Type B pancreatic cell (in vitro differentiated cells): ENCODE measurements at regions not wholly inside any gene's neighbourhood (a gene's known extent, or its start where the extent isn't known, plus 50 kb on each side); places are given as distances from the start of the nearest gene placed in this dataset.

Source experiments
- DNase-seq: peaks from one replicate; pipeline ENCODE4 v3.0.0; 2021; ENCODE audit warnings: mixed read lengths; ENCODE audit not compliant: unreplicated experiment; ENCODE audit errors: extremely low spot score
- H3K27ac Mint-ChIP-seq: 2 replicates; pipeline ENCODE4 v1.8.0; 2021; ENCODE audit warnings: mild to moderate bottlenecking, mixed read lengths
- H3K27me3 Mint-ChIP-seq: 2 replicates; pipeline ENCODE4 v1.8.0; 2021; ENCODE audit warnings: mixed read lengths
- H3K36me3 Mint-ChIP-seq: 2 replicates; pipeline ENCODE4 v1.8.0; 2021; ENCODE audit warnings: mixed read lengths
- H3K4me1 Mint-ChIP-seq: one replicate; pipeline ENCODE4 v1.8.0; 2021; ENCODE audit warnings: mixed read lengths; ENCODE audit not compliant: unreplicated experiment
- H3K4me3 Mint-ChIP-seq: 2 replicates; pipeline ENCODE4 v1.8.0; 2021; ENCODE audit warnings: mild to moderate bottlenecking, mixed read lengths
- H3K9me3 Mint-ChIP-seq: 2 replicates; pipeline ENCODE4 v1.8.0; 2021; ENCODE audit warnings: mixed read lengths
- TF ChIP-seq, protein P1 (sequence below): fragments of 200-600 bp; sonication (generic); conservative IDR thresholded peaks from 2 replicates; pipeline ENCODE4 v1.5.0; 2021; ENCODE audit warnings: antibody characterized with exemption, mild to moderate bottlenecking

DNA sequence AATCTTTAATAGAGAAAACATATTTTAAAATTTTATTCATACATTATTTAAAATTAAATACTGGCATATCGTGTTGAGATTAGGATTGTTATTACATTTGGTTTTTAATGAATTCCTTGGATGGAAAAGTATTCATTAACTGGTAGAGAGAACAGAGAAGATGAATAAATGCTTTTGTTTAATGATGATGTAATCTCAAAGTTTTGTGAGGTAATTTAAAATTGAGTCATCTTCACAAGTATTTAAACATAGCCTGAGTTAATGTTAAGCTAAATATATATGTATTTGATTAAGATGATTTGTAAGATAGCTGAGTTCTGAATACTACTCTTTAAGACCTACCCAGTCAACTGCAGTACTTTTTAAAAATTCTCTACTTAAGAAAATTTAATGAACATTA, 713.4 kb upstream of the VRK2 start:
- DNase-seq, result no peak
- no peaks in the 10 kb centered on the region for H3K36me3 Mint-ChIP-seq
- no peaks in the 10 kb centered on the region for H3K27me3 Mint-ChIP-seq
- no peak overlapping the region for H3K27ac Mint-ChIP-seq
- H3K4me1 Mint-ChIP-seq, result no peaks in the 10 kb centered on the region
- H3K4me3 Mint-ChIP-seq, result no peak overlapping the region
- TF ChIP-seq, protein P1, sequence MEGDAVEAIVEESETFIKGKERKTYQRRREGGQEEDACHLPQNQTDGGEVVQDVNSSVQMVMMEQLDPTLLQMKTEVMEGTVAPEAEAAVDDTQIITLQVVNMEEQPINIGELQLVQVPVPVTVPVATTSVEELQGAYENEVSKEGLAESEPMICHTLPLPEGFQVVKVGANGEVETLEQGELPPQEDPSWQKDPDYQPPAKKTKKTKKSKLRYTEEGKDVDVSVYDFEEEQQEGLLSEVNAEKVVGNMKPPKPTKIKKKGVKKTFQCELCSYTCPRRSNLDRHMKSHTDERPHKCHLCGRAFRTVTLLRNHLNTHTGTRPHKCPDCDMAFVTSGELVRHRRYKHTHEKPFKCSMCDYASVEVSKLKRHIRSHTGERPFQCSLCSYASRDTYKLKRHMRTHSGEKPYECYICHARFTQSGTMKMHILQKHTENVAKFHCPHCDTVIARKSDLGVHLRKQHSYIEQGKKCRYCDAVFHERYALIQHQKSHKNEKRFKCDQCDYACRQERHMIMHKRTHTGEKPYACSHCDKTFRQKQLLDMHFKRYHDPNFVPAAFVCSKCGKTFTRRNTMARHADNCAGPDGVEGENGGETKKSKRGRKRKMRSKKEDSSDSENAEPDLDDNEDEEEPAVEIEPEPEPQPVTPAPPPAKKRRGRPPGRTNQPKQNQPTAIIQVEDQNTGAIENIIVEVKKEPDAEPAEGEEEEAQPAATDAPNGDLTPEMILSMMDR, result no peak
- H3K9me3 Mint-ChIP-seq, result no peaks in the 10 kb centered on the region

DNA sequence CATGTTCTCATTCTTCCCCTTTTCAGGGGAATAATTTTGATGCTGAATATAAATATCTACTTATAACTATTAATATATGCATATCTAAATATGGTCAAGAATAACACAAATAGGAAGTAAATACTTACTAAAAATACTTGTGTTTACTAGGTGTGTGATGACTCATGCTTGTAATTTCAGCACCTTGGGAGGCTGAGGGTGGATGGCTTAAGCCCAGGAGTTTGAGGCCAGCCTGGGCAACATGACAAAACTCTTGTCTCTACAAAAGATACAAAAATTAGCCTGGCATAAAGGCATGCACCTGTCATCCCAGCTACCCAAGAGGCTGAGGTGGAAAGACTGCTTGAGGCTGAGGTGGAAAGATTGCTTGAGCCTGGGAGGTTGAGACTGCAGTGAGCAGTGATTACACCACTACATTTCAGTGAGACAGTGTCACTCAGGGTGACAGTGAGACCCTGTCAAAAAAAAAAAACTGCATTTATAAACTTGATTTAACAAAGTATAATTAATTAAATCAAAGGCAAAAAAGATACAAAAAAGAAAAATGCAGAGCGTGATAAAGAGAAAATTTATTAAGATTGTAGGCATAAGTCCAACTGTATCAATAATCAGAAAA, 703.1 kb upstream of the VRK2 start:
- Mint-ChIP-seq H3K4me3 (no peak overlapping the region), H3K4me1 (no peaks in the 10 kb centered on the region), H3K27ac (no peak overlapping the region), H3K27me3 (no peaks in the 10 kb centered on the region), H3K36me3 (no peaks in the 10 kb centered on the region), H3K9me3 (peaks cover 8% of the 10 kb centered on the region)
- TF ChIP-seq, protein P1, result no peak
- DNase-seq, result no peak

DNA sequence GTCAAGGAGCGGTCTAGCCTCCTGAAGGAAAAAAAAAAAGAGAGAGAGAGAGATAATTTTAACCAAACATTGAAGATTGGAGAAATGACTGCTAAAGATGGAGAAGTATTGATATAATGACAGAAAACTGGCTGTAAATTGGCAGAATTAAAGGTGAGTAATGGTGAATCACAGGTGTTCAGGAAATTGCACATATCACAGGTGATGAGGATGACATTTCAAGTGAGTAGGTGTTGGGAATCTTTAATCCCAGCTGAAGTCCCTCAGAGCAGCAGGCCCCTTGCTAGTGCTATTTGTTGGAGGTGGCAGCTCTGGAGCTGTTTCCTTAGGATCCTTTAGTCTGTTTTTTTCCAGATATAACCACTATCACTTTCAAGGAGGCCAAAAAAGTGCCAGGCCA, 678.4 kb upstream of the VRK2 start:
- no peak overlapping the region for H3K27ac Mint-ChIP-seq
- no peaks in the 10 kb centered on the region for H3K27me3 Mint-ChIP-seq
- H3K4me1 Mint-ChIP-seq, result no peaks in the 10 kb centered on the region
- H3K36me3 Mint-ChIP-seq, result no peaks in the 10 kb centered on the region
- no peak for DNase-seq
- TF ChIP-seq, protein P1, result no peak
- no peaks in the 10 kb centered on the region for H3K9me3 Mint-ChIP-seq
- no peak overlapping the region for H3K4me3 Mint-ChIP-seq

- Mint-ChIP-seq H3K36me3 (no peaks in the 10 kb centered on the region), H3K9me3 (no peaks in the 10 kb centered on the region), H3K27ac (no peak overlapping the region), H3K4me1 (no peaks in the 10 kb centered on the region), H3K27me3 (no peaks in the 10 kb centered on the region), H3K4me3 (no peak overlapping the region)
- no peak for DNase-seq
- TF ChIP-seq, protein P1, result no peak
These were observed 675.6 kb upstream of the VRK2 start for GRCh38 chr2:57370882-57371585.

DNA sequence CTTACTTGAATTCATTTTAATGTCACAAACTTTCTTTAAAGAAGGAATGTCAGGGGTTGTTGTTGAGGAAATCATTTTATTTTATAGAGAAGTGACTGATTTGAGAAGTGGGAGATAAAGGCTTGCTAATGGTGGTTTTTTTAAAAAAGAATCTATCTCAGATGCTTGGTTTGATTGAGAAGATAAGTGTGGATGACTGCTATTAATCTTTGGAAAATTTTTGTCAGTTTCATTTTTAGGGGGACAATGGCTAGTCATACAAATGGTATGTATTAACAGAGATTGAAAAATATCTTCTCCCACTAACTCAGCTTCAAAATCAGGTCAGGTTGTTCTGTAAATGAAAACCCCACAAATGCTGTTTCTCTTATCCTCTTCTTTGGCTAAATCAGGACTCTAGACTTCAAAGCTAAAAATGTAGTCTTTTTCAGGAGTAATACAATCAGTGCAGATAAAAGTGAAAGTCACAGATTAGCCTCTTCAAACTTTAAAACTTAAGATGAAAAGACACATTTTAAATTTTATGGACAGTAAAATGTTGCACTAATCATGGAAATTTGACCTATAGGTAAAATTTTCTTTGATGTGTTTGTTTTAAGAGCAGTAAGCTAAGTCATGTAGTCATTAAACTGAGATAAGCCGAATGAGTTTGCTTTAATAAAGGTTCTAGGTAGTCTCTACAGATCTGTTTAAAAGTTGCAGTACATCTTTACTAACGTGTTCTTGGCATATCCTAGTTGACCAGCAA, 674.2 kb upstream of the VRK2 start:
- TF ChIP-seq, protein P1, result no peak
- Mint-ChIP-seq H3K36me3 (no peaks in the 10 kb centered on the region), H3K9me3 (no peaks in the 10 kb centered on the region), H3K4me1 (no peaks in the 10 kb centered on the region), H3K27ac (no peak overlapping the region), H3K27me3 (no peaks in the 10 kb centered on the region), H3K4me3 (no peak overlapping the region)
- DNase-seq, result no peak
